Neuronal stem cell (in vitro differentiated cells): ENCODE measurements at regions not wholly inside any gene's neighbourhood (a gene's known extent, or its start where the extent isn't known, plus 50 kb on each side); places are given as distances from the start of the nearest gene placed in this dataset.
A peak's percentile ranks its signal among the peaks of the same experiment; 100 is the strongest.

Experiments
- DNase-seq: peaks from one replicate; pipeline ENCODE4 v3.0.0-alpha.2; 2013; ENCODE audit warnings: low spot score
- H2AFZ ChIP-seq: one replicate; pipeline ENCODE4 v1.6.1; 2013; ENCODE audit warnings: mild to moderate bottlenecking, low read length, inconsistent platforms
- H2AK5ac ChIP-seq: 2 replicates; pipeline ENCODE4 v1.6.1; 2013; ENCODE audit warnings: low read depth, mild to moderate bottlenecking, inconsistent platforms, low read length, moderate library complexity, mixed read lengths
- H2BK120ac ChIP-seq: 2 replicates; pipeline ENCODE4 v1.6.1; 2013; ENCODE audit warnings: low read depth, mild to moderate bottlenecking, inconsistent platforms, low read length, moderate library complexity, mixed read lengths
- H2BK12ac ChIP-seq: one replicate; pipeline ENCODE4 v1.6.1; 2013; ENCODE audit warnings: low read length, inconsistent platforms
- H2BK15ac ChIP-seq: 2 replicates; pipeline ENCODE4 v1.6.1; 2013; ENCODE audit warnings: mild to moderate bottlenecking, low read length, inconsistent platforms, mixed read lengths
- H2BK5ac ChIP-seq: one replicate; pipeline ENCODE4 v1.6.1; 2013; ENCODE audit warnings: inconsistent platforms, mild to moderate bottlenecking, low read length, moderate library complexity
- H3K14ac ChIP-seq: one replicate; pipeline ENCODE4 v1.6.1; 2013; ENCODE audit warnings: low read length, inconsistent platforms
- H3K18ac ChIP-seq: 2 replicates; pipeline ENCODE4 v1.6.1; 2013; ENCODE audit warnings: low read length, inconsistent platforms
- H3K23ac ChIP-seq: 2 replicates; pipeline ENCODE4 v1.6.1; 2013; ENCODE audit warnings: low read depth, mild to moderate bottlenecking, mixed read lengths, low read length, inconsistent platforms; ENCODE audit not compliant: poor library complexity
- H3K27ac ChIP-seq: replicated peaks from 3 replicates; pipeline ENCODE4 v1.5.1; 2013; ENCODE audit warnings: low read length, inconsistent platforms
- H3K27me3 ChIP-seq, 3 experiments: 2 replicates each; pipeline ENCODE4 v1.6.1; 2013; ENCODE audit warnings: low read length in 3 of 3, mild to moderate bottlenecking in 2 of 3, inconsistent platforms in 1 of 3, low read depth in 1 of 3, mixed read lengths in 1 of 3, moderate library complexity in 1 of 3; ENCODE audit not compliant: control insufficient read depth in 3 of 3, insufficient read depth in 3 of 3
- H3K36me3 ChIP-seq, 2 donors: replicated peaks in 1 of 2; 2 replicates each; pipeline ENCODE4 v1.6.1; 2013; ENCODE audit warnings: low read length in 2 of 2; ENCODE audit not compliant: control insufficient read depth in 2 of 2, insufficient read depth in 2 of 2
- H3K4ac ChIP-seq: 2 replicates; pipeline ENCODE4 v1.6.1; 2013; ENCODE audit warnings: inconsistent platforms, mild to moderate bottlenecking, low read length, moderate library complexity
- H3K4me1 ChIP-seq, 2 donors: 1 replicate in 1 of 2; 2 replicates in 1 of 2; pipeline ENCODE4 v1.6.1; 2013; ENCODE audit warnings: low read length in 2 of 2, low read depth in 1 of 2; ENCODE audit not compliant: control insufficient read depth in 2 of 2, insufficient read depth in 1 of 2
- H3K4me2 ChIP-seq: one replicate; pipeline ENCODE4 v1.6.1; 2013; ENCODE audit warnings: mild to moderate bottlenecking, low read length, inconsistent platforms; ENCODE audit not compliant: insufficient read depth, poor library complexity, severe bottlenecking
- H3K4me3 ChIP-seq, 2 donors: 2 replicates each; pipeline ENCODE4 v1.5.1; 2013; ENCODE audit warnings: low read length in 2 of 2, mild to moderate bottlenecking in 2 of 2, inconsistent platforms in 1 of 2, moderate library complexity in 1 of 2
- H3K79me1 ChIP-seq: one replicate; pipeline ENCODE4 v1.6.1; 2013; ENCODE audit warnings: low read depth, mild to moderate bottlenecking, inconsistent platforms, low read length, moderate library complexity
- H3K9ac ChIP-seq: one replicate; pipeline ENCODE4 v1.6.1; 2013; ENCODE audit warnings: mild to moderate bottlenecking, low read depth, low read length, inconsistent platforms; ENCODE audit not compliant: poor library complexity
- H3K9me3 ChIP-seq, 2 donors: replicated peaks in 1 of 2; 2 replicates each; pipeline versions ENCODE3 to v1.6.1; 2013; ENCODE audit warnings: low read length in 2 of 2, mild to moderate bottlenecking in 2 of 2, inconsistent platforms in 1 of 2, low read depth in 1 of 2, mixed read lengths in 1 of 2, moderate library complexity in 1 of 2; ENCODE audit not compliant: control insufficient read depth in 2 of 2, insufficient read depth in 1 of 2
- H4K8ac ChIP-seq: one replicate; pipeline ENCODE4 v1.6.1; 2013; ENCODE audit warnings: low read depth, mild to moderate bottlenecking, inconsistent platforms, low read length, moderate library complexity
- H4K91ac ChIP-seq: one replicate; pipeline ENCODE4 v1.6.1; 2013; ENCODE audit warnings: low read length, low read depth, mild to moderate bottlenecking, inconsistent platforms; ENCODE audit not compliant: poor library complexity
- WGBS, 2 donors: extraction: QIAGEN DNeasy Blood & Tissue Kit; methylation state at CpG; one replicate each; pipeline ENCODE4 v1.1.7; 2013; ENCODE audit warnings: missing lambda C conversion rate in 2 of 2, mixed read lengths in 1 of 2; ENCODE audit not compliant: insufficient read length in 2 of 2, insufficient replicate concordance in 1 of 2; ENCODE audit errors: extremely low coverage in 2 of 2; 5-methylcytosine and 5-hydroxymethylcytosine counted together

- H3K23ac ChIP-seq: no peak overlapping the region
- H3K9ac ChIP-seq: no peak overlapping the region
- H3K4me1 ChIP-seq: no peaks in the 10 kb centered on the region
- no peak overlapping the region for H3K4ac ChIP-seq
- H4K91ac ChIP-seq: no peak overlapping the region
- H3K36me3 ChIP-seq: no peaks in the 10 kb centered on the region
- no peak overlapping the region for H2AK5ac ChIP-seq
- peak overlapping the region in 1 of 2 donors; percentile 65 for H3K4me3 ChIP-seq
- H4K8ac ChIP-seq: no peak overlapping the region
- H3K27me3 ChIP-seq: peaks cover 13 to 43% (median 18%) of the 10 kb centered on the region in 3 experiments
- H3K27ac ChIP-seq: no peak overlapping the region
- H2BK5ac ChIP-seq: no peak overlapping the region
- no peak overlapping the region for H3K14ac ChIP-seq
- no peak overlapping the region for H2BK120ac ChIP-seq
- H3K4me2 ChIP-seq: peak overlapping the region; percentile 57
- no peak overlapping the region for H2BK12ac ChIP-seq
- H2BK15ac ChIP-seq: no peak overlapping the region
- no peaks in the 10 kb centered on the region for H3K79me1 ChIP-seq
- H3K9me3 ChIP-seq: peaks cover 0 to 6% of the 10 kb centered on the region in 2 donors
- no peak for DNase-seq
- no CpG with 5 or more reads among the region's 62 CpGs for WGBS, 2 donors
- H3K18ac ChIP-seq: no peak overlapping the region
- no peak overlapping the region for H2AFZ ChIP-seq
Measured at GRCh38 chr6:105981002-105981887, 104.9 kb upstream of the PRDM1 start.

GRCh38 chr6:105978974-105979373 is 107.2 kb upstream of the PRDM1 start:
- WGBS, 2 donors: no CpG with 5 or more reads among the region's 2 CpGs
- no peak overlapping the region for H2BK120ac ChIP-seq
- H3K4me3 ChIP-seq: no peak overlapping the region
- H3K18ac ChIP-seq: no peak overlapping the region
- no peak overlapping the region for H2BK12ac ChIP-seq
- no peak overlapping the region for H2BK15ac ChIP-seq
- no peak overlapping the region for H3K4me2 ChIP-seq
- H3K14ac ChIP-seq: no peak overlapping the region
- H3K27ac ChIP-seq: no peak overlapping the region
- H4K91ac ChIP-seq: no peak overlapping the region
- no peak overlapping the region for H4K8ac ChIP-seq
- H3K27me3 ChIP-seq: peaks cover 0 to 25% (median 3%) of the 10 kb centered on the region in 3 experiments
- no peak overlapping the region for H3K9ac ChIP-seq
- H2BK5ac ChIP-seq: no peak overlapping the region
- no peak overlapping the region for H3K23ac ChIP-seq
- no peak overlapping the region for H2AK5ac ChIP-seq
- no peaks in the 10 kb centered on the region for H3K36me3 ChIP-seq
- DNase-seq: no peak
- no peaks in the 10 kb centered on the region for H3K4me1 ChIP-seq
- no peaks in the 10 kb centered on the region for H3K79me1 ChIP-seq
- no peak overlapping the region for H2AFZ ChIP-seq
- H3K9me3 ChIP-seq: peaks cover 0 to 4% of the 10 kb centered on the region in 2 donors
- no peak overlapping the region for H3K4ac ChIP-seq

DNA sequence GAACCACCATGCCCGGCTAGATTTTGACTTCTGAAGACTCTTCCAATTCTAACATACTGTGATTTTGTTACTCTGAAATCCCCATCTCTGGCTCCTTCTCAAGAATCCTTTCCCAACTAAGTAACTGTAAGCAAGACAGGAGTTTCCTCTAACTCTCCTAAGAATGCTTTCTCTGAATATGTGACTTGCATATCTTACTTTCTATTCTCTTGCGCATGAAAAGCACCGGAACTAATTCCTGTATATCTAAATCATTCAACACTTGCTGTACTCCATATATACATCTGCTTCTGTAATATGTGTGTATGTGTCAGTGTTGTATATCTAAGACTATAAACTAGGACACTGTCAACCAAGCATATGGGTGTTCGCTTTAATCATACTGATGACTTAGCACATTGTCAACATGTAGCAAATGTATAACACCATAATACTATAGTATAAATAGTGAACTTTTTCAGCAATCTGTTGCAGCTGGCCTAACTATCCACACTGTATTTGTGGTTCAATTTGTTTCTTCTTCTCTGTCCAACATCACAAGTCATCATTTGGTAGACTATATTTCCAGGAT is 108.1 kb upstream of the PRDM1 start:
- peaks cover 0 to 23% (median 3%) of the 10 kb centered on the region in 3 experiments for H3K27me3 ChIP-seq
- no peak overlapping the region for H2BK15ac ChIP-seq
- no peak overlapping the region for H4K8ac ChIP-seq
- H3K4ac ChIP-seq: no peak overlapping the region
- H2AK5ac ChIP-seq: no peak overlapping the region
- H3K27ac ChIP-seq: no peak overlapping the region
- no peak overlapping the region for H3K23ac ChIP-seq
- no peaks in the 10 kb centered on the region for H3K4me1 ChIP-seq
- peaks cover 0 to 4% of the 10 kb centered on the region in 2 donors for H3K9me3 ChIP-seq
- H3K4me3 ChIP-seq: no peak overlapping the region
- H4K91ac ChIP-seq: no peak overlapping the region
- H3K9ac ChIP-seq: no peak overlapping the region
- no CpG with 5 or more reads among the region's 4 CpGs for WGBS, 2 donors
- H3K79me1 ChIP-seq: no peaks in the 10 kb centered on the region
- no peak overlapping the region for H2AFZ ChIP-seq
- H2BK12ac ChIP-seq: no peak overlapping the region
- no peaks in the 10 kb centered on the region for H3K36me3 ChIP-seq
- no peak for DNase-seq
- H3K4me2 ChIP-seq: no peak overlapping the region
- H3K18ac ChIP-seq: no peak overlapping the region
- H2BK120ac ChIP-seq: no peak overlapping the region
- H3K14ac ChIP-seq: no peak overlapping the region
- no peak overlapping the region for H2BK5ac ChIP-seq

GRCh38 chr6:105974986-105975385 is 111.2 kb upstream of the PRDM1 start:
- Histone ChIP-seq H2BK120ac (no peak overlapping the region), H3K4ac (no peak overlapping the region), H3K4me1 (no peaks in the 10 kb centered on the region), H3K4me3 (no peak overlapping the region), H4K8ac (no peak overlapping the region), H2BK5ac (no peak overlapping the region), H2BK12ac (no peak overlapping the region), H3K9me3 (peaks cover 0 to 3% of the 10 kb centered on the region in 2 donors), H3K4me2 (no peak overlapping the region), H3K23ac (no peak overlapping the region), H3K27ac (no peak overlapping the region), H3K79me1 (no peaks in the 10 kb centered on the region), H3K36me3 (no peaks in the 10 kb centered on the region), H3K27me3 (no peaks in the 10 kb centered on the region), H2AFZ (no peak overlapping the region), H3K14ac (no peak overlapping the region), H2AK5ac (no peak overlapping the region), H3K18ac (no peak overlapping the region), H4K91ac (no peak overlapping the region), H3K9ac (no peak overlapping the region), H2BK15ac (no peak overlapping the region)
- no CpG with 5 or more reads among the region's 2 CpGs for WGBS, 2 donors
- DNase-seq: no peak
